ENCODE measurements at regions not wholly inside any gene's neighbourhood (a gene's known extent, or its start where the extent isn't known, plus 50 kb on each side); places are given as distances from the start of the nearest gene placed in this dataset.

- TF ChIP-seq, protein P1, sequence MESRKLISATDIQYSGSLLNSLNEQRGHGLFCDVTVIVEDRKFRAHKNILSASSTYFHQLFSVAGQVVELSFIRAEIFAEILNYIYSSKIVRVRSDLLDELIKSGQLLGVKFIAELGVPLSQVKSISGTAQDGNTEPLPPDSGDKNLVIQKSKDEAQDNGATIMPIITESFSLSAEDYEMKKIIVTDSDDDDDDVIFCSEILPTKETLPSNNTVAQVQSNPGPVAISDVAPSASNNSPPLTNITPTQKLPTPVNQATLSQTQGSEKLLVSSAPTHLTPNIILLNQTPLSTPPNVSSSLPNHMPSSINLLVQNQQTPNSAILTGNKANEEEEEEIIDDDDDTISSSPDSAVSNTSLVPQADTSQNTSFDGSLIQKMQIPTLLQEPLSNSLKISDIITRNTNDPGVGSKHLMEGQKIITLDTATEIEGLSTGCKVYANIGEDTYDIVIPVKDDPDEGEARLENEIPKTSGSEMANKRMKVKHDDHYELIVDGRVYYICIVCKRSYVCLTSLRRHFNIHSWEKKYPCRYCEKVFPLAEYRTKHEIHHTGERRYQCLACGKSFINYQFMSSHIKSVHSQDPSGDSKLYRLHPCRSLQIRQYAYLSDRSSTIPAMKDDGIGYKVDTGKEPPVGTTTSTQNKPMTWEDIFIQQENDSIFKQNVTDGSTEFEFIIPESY (IDR thresholded peaks at IDR 0.05; ENCODE audit: extremely low read depth, insufficient replicate concordance, low read length) = no peak
Observed at GRCh38 chr13:107554460-107554859, 660.9 kb downstream of the LIG4 start (continued).

DNA sequence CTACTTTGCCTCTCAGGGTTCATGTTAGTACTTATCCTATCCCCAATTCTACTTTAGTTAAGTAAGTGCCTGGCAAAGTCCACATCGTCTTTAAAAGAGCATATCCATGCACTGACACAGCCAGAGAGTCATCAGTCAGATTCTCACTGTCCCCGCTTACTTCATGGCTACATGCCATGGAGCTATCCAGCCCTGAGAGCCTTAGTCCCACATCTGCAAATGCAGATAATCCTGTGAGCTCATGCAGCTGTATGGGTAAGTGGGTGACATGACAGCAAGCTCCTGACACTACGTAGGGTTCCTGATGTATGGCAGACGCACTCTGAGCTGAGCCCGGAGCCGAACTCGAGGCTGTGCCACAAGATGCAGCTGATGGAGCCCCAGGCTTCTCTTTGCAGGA is 661.5 kb downstream of the LIG4 start:
- Histone ChIP-seq H3K9me2 (ENCODE audit: insufficient read depth) (no peaks in the 10 kb centered on the region), H3K27ac (ENCODE audit: low read depth, low read length) (no peak overlapping the region), H3K4me2 (ENCODE audit: low read length) (no peak overlapping the region), H4K20me1 (ENCODE audit: insufficient read depth) (no peaks in the 10 kb centered on the region), H3K27me3 (ENCODE audit: insufficient read depth, low read length) (no peaks in the 10 kb centered on the region), H3K4me1 (ENCODE audit: control insufficient read depth in 1 of 2, insufficient read depth in 2 of 2, low read length in 2 of 2) (no peaks in the 10 kb centered on the region), H2AFZ (ENCODE audit: low read depth, low read length, poor library complexity, severe bottlenecking) (no peak overlapping the region), H3K79me2 (ENCODE audit: insufficient read depth, low read length) (no peaks in the 10 kb centered on the region), H3K9me3 (ENCODE audit: control insufficient read depth in 1 of 2, insufficient read depth in 1 of 2, low read depth in 1 of 2, low read length in 2 of 2) (peaks cover 4 to 11% of the 10 kb centered on the region in 2 experiments; a peak in 2 of 4 replicates), H3K4me3 (replicated peaks in 1 of 2; ENCODE audit: low read depth in 1 of 2, low read length in 2 of 2) (no peak overlapping the region), H3K36me3 (ENCODE audit: control insufficient read depth in 1 of 2, insufficient read depth in 2 of 2, low read length in 2 of 2) (no peaks in the 10 kb centered on the region), H3K9ac (ENCODE audit: low read length) (no peak overlapping the region)
- ChIA-PET CTCF (no interaction called here), RAD21 (ENCODE audit: low non-redundant PET in 1 of 2, low total read pairs in 2 of 2, uncharacterized antibody in 2 of 2, unreplicated experiment in 2 of 2) (no interaction called here), POLR2A (no interaction called here)
- TF ChIP-seq SRF (IDR thresholded peaks at IDR 0.05; ENCODE audit: low read depth) (no peak), CBX3 (IDR thresholded peaks at IDR 0.05; ENCODE audit: low read depth) (no peak), SP1 (IDR thresholded peaks at IDR 0.05; ENCODE audit: low read depth) (no peak), ELF1 (IDR thresholded peaks at IDR 0.05; ENCODE audit: borderline replicate concordance, low read depth) (no peak), POLR2A (IDR thresholded peaks at IDR 0.05; ENCODE audit: borderline replicate concordance, extremely low read depth, insufficient read depth, insufficient read length) (no peak), RAD21 (IDR thresholded peaks at IDR 0.05; ENCODE audit: low read depth) (no peak), FOSL1 (IDR thresholded peaks at IDR 0.05; ENCODE audit: low read depth) (no peak), REST (IDR thresholded peaks at IDR 0.05; ENCODE audit: low read depth) (no peak), POLR2AphosphoS5 (IDR thresholded peaks at IDR 0.05; ENCODE audit: low read depth, low read length) (no peak), ATF3 (IDR thresholded peaks at IDR 0.05) (no peak)
- TF ChIP-seq, protein P2, sequence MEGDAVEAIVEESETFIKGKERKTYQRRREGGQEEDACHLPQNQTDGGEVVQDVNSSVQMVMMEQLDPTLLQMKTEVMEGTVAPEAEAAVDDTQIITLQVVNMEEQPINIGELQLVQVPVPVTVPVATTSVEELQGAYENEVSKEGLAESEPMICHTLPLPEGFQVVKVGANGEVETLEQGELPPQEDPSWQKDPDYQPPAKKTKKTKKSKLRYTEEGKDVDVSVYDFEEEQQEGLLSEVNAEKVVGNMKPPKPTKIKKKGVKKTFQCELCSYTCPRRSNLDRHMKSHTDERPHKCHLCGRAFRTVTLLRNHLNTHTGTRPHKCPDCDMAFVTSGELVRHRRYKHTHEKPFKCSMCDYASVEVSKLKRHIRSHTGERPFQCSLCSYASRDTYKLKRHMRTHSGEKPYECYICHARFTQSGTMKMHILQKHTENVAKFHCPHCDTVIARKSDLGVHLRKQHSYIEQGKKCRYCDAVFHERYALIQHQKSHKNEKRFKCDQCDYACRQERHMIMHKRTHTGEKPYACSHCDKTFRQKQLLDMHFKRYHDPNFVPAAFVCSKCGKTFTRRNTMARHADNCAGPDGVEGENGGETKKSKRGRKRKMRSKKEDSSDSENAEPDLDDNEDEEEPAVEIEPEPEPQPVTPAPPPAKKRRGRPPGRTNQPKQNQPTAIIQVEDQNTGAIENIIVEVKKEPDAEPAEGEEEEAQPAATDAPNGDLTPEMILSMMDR (IDR thresholded peaks at IDR 0.05 in 2 of 3, conservative IDR thresholded peaks at IDR 0.05 in 1 of 3; ENCODE audit: borderline replicate concordance in 1 of 3, insufficient read depth in 1 of 3, low read depth in 2 of 3, low read length in 2 of 3) = no peak
- TF ChIP-seq, protein P1 (IDR thresholded peaks at IDR 0.05; ENCODE audit: extremely low read depth, insufficient replicate concordance, low read length) = no peak
- TF ChIP-seq, protein P3, sequence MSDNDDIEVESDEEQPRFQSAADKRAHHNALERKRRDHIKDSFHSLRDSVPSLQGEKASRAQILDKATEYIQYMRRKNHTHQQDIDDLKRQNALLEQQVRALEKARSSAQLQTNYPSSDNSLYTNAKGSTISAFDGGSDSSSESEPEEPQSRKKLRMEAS (IDR thresholded peaks at IDR 0.05) = no peak
- BruUV-seq (replicated peaks) = no TSS peak
- DNase-seq (ENCODE audit: low read depth, low spot score) (no peak), ATAC-seq (no peak)
- intact Hi-C loops (cut with micrococcal nuclease) = no loop called here
